ENCODE measurements at regions not wholly inside any gene's neighbourhood (a gene's known extent, or its start where the extent isn't known, plus 50 kb on each side); places are given as distances from the start of the nearest gene placed in this dataset.

- no peak overlapping the region for H3K27ac ChIP-seq
- no peaks in the 10 kb centered on the region for H3K27me3 ChIP-seq
- no peaks in the 10 kb centered on the region for H3K9me3 ChIP-seq
- TF ChIP-seq POLR2A (IDR thresholded peaks at IDR 0.05) (no peak), CTCF (IDR thresholded peaks at IDR 0.05) (no peak)
- no peak overlapping the region for H3K4me3 ChIP-seq
- no peaks in the 10 kb centered on the region for H3K4me1 ChIP-seq
- H3K36me3 ChIP-seq, result no peaks in the 10 kb centered on the region
- no peak for DNase-seq
Measured at GRCh38 chr11:122271137-122271536, 155.1 kb upstream of the BLID start.

- Histone ChIP-seq H3K27me3 (no peaks in the 10 kb centered on the region), H3K27ac (no peak overlapping the region), H3K9me3 (no peaks in the 10 kb centered on the region), H3K4me3 (no peak overlapping the region), H3K4me1 (no peaks in the 10 kb centered on the region), H3K36me3 (no peaks in the 10 kb centered on the region)
- TF ChIP-seq POLR2A (IDR thresholded peaks at IDR 0.05), result no peak
- TF ChIP-seq CTCF (IDR thresholded peaks at IDR 0.05), result no peak
- no peak for DNase-seq
Measured at GRCh38 chr11:122270535-122270934, 154.5 kb upstream of the BLID start.

- H3K27ac ChIP-seq, result no peak overlapping the region
- no peak for TF ChIP-seq CTCF (IDR thresholded peaks at IDR 0.05)
- no peak for TF ChIP-seq POLR2A (IDR thresholded peaks at IDR 0.05)
- no peaks in the 10 kb centered on the region for H3K4me1 ChIP-seq
Measured at GRCh38 chr11:122269824-122270223, 153.8 kb upstream of the BLID start.

GRCh38 chr11:122268601-122269130 lies 152.7 kb upstream of the BLID start:
- Histone ChIP-seq H3K9me3 (no peaks in the 10 kb centered on the region), H3K27ac (no peak overlapping the region), H3K36me3 (no peaks in the 10 kb centered on the region), H3K4me3 (no peak overlapping the region), H3K27me3 (no peaks in the 10 kb centered on the region), H3K4me1 (no peaks in the 10 kb centered on the region)
- TF ChIP-seq POLR2A (IDR thresholded peaks at IDR 0.05) (no peak), CTCF (IDR thresholded peaks at IDR 0.05) (no peak)
- DNase-seq, result no peak

More at GRCh38 chr11:122269824-122270223, 153.8 kb upstream of the BLID start:
- no peak for DNase-seq
- no peaks in the 10 kb centered on the region for H3K36me3 ChIP-seq
- H3K9me3 ChIP-seq, result no peaks in the 10 kb centered on the region
- H3K4me3 ChIP-seq, result no peak overlapping the region
- H3K27me3 ChIP-seq, result no peaks in the 10 kb centered on the region

GRCh38 chr11:122267602-122268001 lies 151.6 kb upstream of the BLID start:
- H3K27me3 ChIP-seq, result no peaks in the 10 kb centered on the region
- no peak for TF ChIP-seq CTCF (IDR thresholded peaks at IDR 0.05)
- TF ChIP-seq POLR2A (IDR thresholded peaks at IDR 0.05), result no peak

GRCh38 chr11:122265981-122266380 lies 150.0 kb upstream of the BLID start:
- Histone ChIP-seq H3K27me3 (no peaks in the 10 kb centered on the region), H3K36me3 (no peaks in the 10 kb centered on the region), H3K9me3 (no peaks in the 10 kb centered on the region), H3K4me1 (no peaks in the 10 kb centered on the region), H3K4me3 (no peak overlapping the region), H3K27ac (no peak overlapping the region)
- no peak for TF ChIP-seq CTCF (IDR thresholded peaks at IDR 0.05)
- TF ChIP-seq POLR2A (IDR thresholded peaks at IDR 0.05), result no peak
- DNase-seq, result no peak

More at GRCh38 chr11:122267602-122268001, 151.6 kb upstream of the BLID start:
- H3K9me3 ChIP-seq, result no peaks in the 10 kb centered on the region
- no peak for DNase-seq
- H3K4me1 ChIP-seq, result no peaks in the 10 kb centered on the region
- no peak overlapping the region for H3K4me3 ChIP-seq
- H3K27ac ChIP-seq, result no peak overlapping the region
- H3K36me3 ChIP-seq, result no peaks in the 10 kb centered on the region
